ENCODE measurements at regions not wholly inside any gene's neighbourhood (a gene's known extent, or its start where the extent isn't known, plus 50 kb on each side); places are given as distances from the start of the nearest gene placed in this dataset.
A peak's percentile ranks its signal among the peaks of the same experiment; 100 is the strongest.

GRCh38 chr12:124681779-124682391, 114.5 kb upstream of the NCOR2 start:
- FAIRE-seq, result no peak
- CTCF ChIA-PET, result interaction anchor here (0.6 to 4.2 kb wide), 38 partner anchors 10 to 649 kb away, joined by 3 to 19 read pairs (median 3); no protein-coding TSS in a partner anchor
- peak; percentile 31 to 37 for ATAC-seq
- TF ChIP-seq JUNB (IDR thresholded peaks at IDR 0.05), result peak; percentile 20; the same call in 1 of the 2 replicates
- no peak; the same call in 1 of the 2 replicates for TF ChIP-seq EHF (CRISPR knock-in tag; IDR thresholded peaks at IDR 0.05)
- peak; percentile 51 for TF ChIP-seq MAX (IDR thresholded peaks at IDR 0.05)
- TF ChIP-seq MAFK (IDR thresholded peaks at IDR 0.05; ENCODE audit: partially characterized antibody), result no peak
- TF ChIP-seq POLR2A (IDR thresholded peaks at IDR 0.05; ENCODE audit: low read length), result no peak
- TF ChIP-seq FOSL2 (IDR thresholded peaks at IDR 0.05), result no peak
- no peak for TF ChIP-seq FOSL2 (CRISPR knock-in tag; IDR thresholded peaks at IDR 0.05)
- TF ChIP-seq ZNF302 (CRISPR knock-in tag; IDR thresholded peaks at IDR 0.05), result no peak
- no peak for TF ChIP-seq FOXS1 (CRISPR knock-in tag; IDR thresholded peaks at IDR 0.05)
- TF ChIP-seq SREBF2 (IDR thresholded peaks at IDR 0.05), result no peak
- TF ChIP-seq JUN (IDR thresholded peaks at IDR 0.05), result peak in 1 of 2 experiments; percentile 28; a peak in 1 of 5 replicates
- TF ChIP-seq GATA3 (IDR thresholded peaks at IDR 0.05; ENCODE audit: borderline replicate concordance), result peak; percentile 56; the same call in 1 of the 2 replicates
- no peak for TF ChIP-seq HDAC2 (IDR thresholded peaks at IDR 0.05)
- TF ChIP-seq HEYL (CRISPR knock-in tag; IDR thresholded peaks at IDR 0.05), result 0 out of 2 replicates have a peak, but pooled peaks have one; percentile 14
- TF ChIP-seq HOXB13 (CRISPR knock-in tag; IDR thresholded peaks at IDR 0.05; ENCODE audit: low read depth), result 0 out of 2 replicates have a peak, but pooled peaks have one; percentile 16
- no peak for TF ChIP-seq HES2 (IDR thresholded peaks at IDR 0.05)
- peak; percentile 14; the same call in 1 of the 2 replicates for TF ChIP-seq HOXB5 (CRISPR knock-in tag; IDR thresholded peaks at IDR 0.05)
- TF ChIP-seq EP300 (IDR thresholded peaks at IDR 0.05), result no peak; a peak in 3 of 5 replicates
- no peak for TF ChIP-seq RCOR1 (IDR thresholded peaks at IDR 0.05; ENCODE audit: low read depth, low read length)
- TF ChIP-seq TP53 (CRISPR knock-in tag; IDR thresholded peaks at IDR 0.05), result 0 out of 2 replicates have a peak, but pooled peaks have one; percentile 69
- TF ChIP-seq, protein P1, sequence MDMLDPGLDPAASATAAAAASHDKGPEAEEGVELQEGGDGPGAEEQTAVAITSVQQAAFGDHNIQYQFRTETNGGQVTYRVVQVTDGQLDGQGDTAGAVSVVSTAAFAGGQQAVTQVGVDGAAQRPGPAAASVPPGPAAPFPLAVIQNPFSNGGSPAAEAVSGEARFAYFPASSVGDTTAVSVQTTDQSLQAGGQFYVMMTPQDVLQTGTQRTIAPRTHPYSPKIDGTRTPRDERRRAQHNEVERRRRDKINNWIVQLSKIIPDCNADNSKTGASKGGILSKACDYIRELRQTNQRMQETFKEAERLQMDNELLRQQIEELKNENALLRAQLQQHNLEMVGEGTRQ (IDR thresholded peaks at IDR 0.05), result no peak
- TF ChIP-seq NPAS2 (CRISPR knock-in tag; IDR thresholded peaks at IDR 0.05; ENCODE audit: borderline replicate concordance), result no peak
- no peak for TF ChIP-seq CBX8 (IDR thresholded peaks at IDR 0.05)
- TF ChIP-seq MYC (IDR thresholded peaks at IDR 0.05; ENCODE audit: borderline replicate concordance, low read length), result no peak
- TF ChIP-seq, protein P2, sequence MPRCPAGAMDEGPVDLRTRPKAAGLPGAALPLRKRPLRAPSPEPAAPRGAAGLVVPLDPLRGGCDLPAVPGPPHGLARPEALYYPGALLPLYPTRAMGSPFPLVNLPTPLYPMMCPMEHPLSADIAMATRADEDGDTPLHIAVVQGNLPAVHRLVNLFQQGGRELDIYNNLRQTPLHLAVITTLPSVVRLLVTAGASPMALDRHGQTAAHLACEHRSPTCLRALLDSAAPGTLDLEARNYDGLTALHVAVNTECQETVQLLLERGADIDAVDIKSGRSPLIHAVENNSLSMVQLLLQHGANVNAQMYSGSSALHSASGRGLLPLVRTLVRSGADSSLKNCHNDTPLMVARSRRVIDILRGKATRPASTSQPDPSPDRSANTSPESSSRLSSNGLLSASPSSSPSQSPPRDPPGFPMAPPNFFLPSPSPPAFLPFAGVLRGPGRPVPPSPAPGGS (IDR thresholded peaks at IDR 0.05), result no peak
- TF ChIP-seq E2F6 (IDR thresholded peaks at IDR 0.05; ENCODE audit: borderline replicate concordance, low read depth), result peak; percentile 53; the same call in 1 of the 2 replicates
- no peak for TF ChIP-seq ZFP36 (IDR thresholded peaks at IDR 0.05; ENCODE audit: borderline replicate concordance, partially characterized antibody)
- TF ChIP-seq CEBPB (IDR thresholded peaks at IDR 0.05), result no peak
- no peak for TF ChIP-seq HOXA7 (CRISPR knock-in tag; IDR thresholded peaks at IDR 0.05)
- TF ChIP-seq BHLHE40 (IDR thresholded peaks at IDR 0.05; ENCODE audit: low read depth, low read length), result no peak
- TF ChIP-seq HMGXB4 (CRISPR knock-in tag; IDR thresholded peaks at IDR 0.05; ENCODE audit: borderline replicate concordance), result no peak
- no peak for TF ChIP-seq REST (IDR thresholded peaks at IDR 0.05)
- TF ChIP-seq CHD2 (IDR thresholded peaks at IDR 0.05; ENCODE audit: low read length, partially characterized antibody), result no peak
- TF ChIP-seq ZSCAN20 (CRISPR knock-in tag; IDR thresholded peaks at IDR 0.05), result no peak
- no peak for TF ChIP-seq RNF2 (IDR thresholded peaks at IDR 0.05; ENCODE audit: borderline replicate concordance, low read depth)

More at GRCh38 chr12:124681779-124682391, 114.5 kb upstream of the NCOR2 start:
- Histone ChIP-seq H3K4me2 (peak overlapping the region; percentile 69), H3K27ac (peak overlapping the region; percentile 87 to 96), H3K9me3 (no peaks in the 10 kb centered on the region), H3K4me1 (peaks cover 73% of the 10 kb centered on the region), H3K4me3 (no peak overlapping the region)
- 11% methylated on average over 16 of the region's 16 CpGs for WGBS (ENCODE audit: missing lambda C conversion rate)
- POLR2A ChIA-PET, result interaction anchor here (0.6 to 1.1 kb wide), 5 partner anchors 28 to 220 kb away, joined by 3 to 4 read pairs (median 3); no protein-coding TSS in a partner anchor
- DNase-seq (ENCODE audit: low read depth in 1 of 2, low spot score in 1 of 2), result peak; percentile 36 to 84

Measured in A549 (cell line).